Neural cell (in vitro differentiated cells): ENCODE measurements at regions not wholly inside any gene's neighbourhood (a gene's known extent, or its start where the extent isn't known, plus 50 kb on each side); places are given as distances from the start of the nearest gene placed in this dataset.

Experiments
- H2AFZ ChIP-seq: fragments of 200-600, 300-800 bp; sonication (generic), shearing (Covaris generic); 2 replicates; pipeline ENCODE4 v1.6.0; 2014; ENCODE audit warnings: low read depth, mild to moderate bottlenecking, antibody characterized with exemption, low read length, moderate library complexity
- H3F3A ChIP-seq: fragments of 200-600 bp; shearing (Covaris generic); 2 replicates; pipeline ENCODE4 v1.6.1; 2016; ENCODE audit warnings: mild to moderate bottlenecking, moderate library complexity, mixed read lengths, antibody characterized with exemption, low read length; ENCODE audit not compliant: insufficient read depth, poor library complexity, severe bottlenecking
- H3K27ac ChIP-seq: fragments of 200-600, 300-800 bp; sonication (generic), shearing (Covaris generic); 2 replicates; pipeline ENCODE4 v1.5.1; 2014; ENCODE audit warnings: mild to moderate bottlenecking, low read length, moderate library complexity
- H3K27me3 ChIP-seq: fragments of 300-800, 200-600 bp; sonication (generic), shearing (Covaris generic); 2 replicates; pipeline ENCODE4 v1.6.0; 2014; ENCODE audit warnings: mild to moderate bottlenecking, low read depth, low read length, moderate library complexity; ENCODE audit not compliant: insufficient read depth
- H3K36me3 ChIP-seq: fragments of 300-800, 200-600 bp; sonication (generic), shearing (Covaris generic); 2 replicates; pipeline ENCODE4 v1.5.1; 2014; ENCODE audit warnings: mild to moderate bottlenecking, antibody characterized with exemption, low read length, moderate library complexity; ENCODE audit not compliant: insufficient read depth
- H3K4me2 ChIP-seq: fragments of 300-800, 200-600 bp; sonication (generic), shearing (Covaris generic); 2 replicates; pipeline ENCODE4 v1.6.0; 2014; ENCODE audit warnings: mild to moderate bottlenecking, low read length
- H3K4me3 ChIP-seq: fragments of 300-800, 200-600 bp; sonication (generic), shearing (Covaris generic); 2 replicates; pipeline ENCODE4 v1.5.1; 2014; ENCODE audit warnings: mild to moderate bottlenecking, low read length, moderate library complexity
- H3K79me2 ChIP-seq: fragments of 200-600 bp; shearing (Covaris generic); replicated peaks from 2 replicates; pipeline ENCODE4 v1.6.0; 2014; ENCODE audit warnings: mild to moderate bottlenecking, low read length, moderate library complexity; ENCODE audit not compliant: insufficient read depth
- H3K9ac ChIP-seq: fragments of 300-800, 200-600 bp; sonication (generic), shearing (Covaris generic); 2 replicates; pipeline ENCODE4 v1.6.1; 2016; ENCODE audit warnings: mild to moderate bottlenecking, low read length, mixed read lengths
- H3K9me2 ChIP-seq: fragments of 200-600 bp; shearing (Covaris generic); 2 replicates; pipeline ENCODE4 v1.6.1; 2016; ENCODE audit warnings: mild to moderate bottlenecking, low read length, mixed read lengths; ENCODE audit not compliant: insufficient read depth
- H3K9me3 ChIP-seq: fragments of 200-600, 300-800 bp; sonication (generic), shearing (Covaris generic); 2 replicates; pipeline ENCODE4 v1.6.1; 2016; ENCODE audit warnings: mild to moderate bottlenecking, mixed run types, low read length, moderate library complexity, mixed read lengths
- H4K20me1 ChIP-seq: fragments of 200-600 bp; shearing (Covaris generic); 2 replicates; pipeline ENCODE4 v1.6.1; 2016; ENCODE audit warnings: mild to moderate bottlenecking, mixed run types; ENCODE audit not compliant: insufficient read depth
- CTCF ChIP-seq: fragments of 450-650 bp; IDR thresholded peaks from 2 replicates; pipeline ENCODE4 v1.5.1; 2014; ENCODE audit warnings: antibody characterized with exemption, mild to moderate bottlenecking, moderate library complexity; ENCODE audit not compliant: poor library complexity, severe bottlenecking
- EP300 ChIP-seq: fragments of 450-650 bp; conservative IDR thresholded peaks from 2 replicates; pipeline ENCODE4 v1.6.1; 2014; ENCODE audit warnings: antibody characterized with exemption, mild to moderate bottlenecking, moderate library complexity; ENCODE audit not compliant: poor library complexity, severe bottlenecking
- EZH2 ChIP-seq: fragments of 200-600, 300-800 bp; shearing (Covaris generic), sonication (generic); IDR thresholded peaks from 2 replicates; pipeline ENCODE4 v1.6.1; 2014; ENCODE audit warnings: antibody characterized with exemption, low read length, borderline replicate concordance, mild to moderate bottlenecking; ENCODE audit not compliant: insufficient read depth, poor library complexity, severe bottlenecking
- MXI1 ChIP-seq: fragments of 450-650 bp; conservative IDR thresholded peaks from 2 replicates; pipeline ENCODE4 v1.6.1; 2014; ENCODE audit warnings: antibody characterized with exemption, mild to moderate bottlenecking; ENCODE audit not compliant: poor library complexity, severe bottlenecking
- POLR2AphosphoS5 ChIP-seq: IDR thresholded peaks from 2 replicates; pipeline ENCODE4 v1.6.1; 2012
- RAD21 ChIP-seq: fragments of 450-650 bp; conservative IDR thresholded peaks from 2 replicates; pipeline ENCODE4 v1.6.1; 2014; ENCODE audit warnings: antibody characterized with exemption, mild to moderate bottlenecking, moderate library complexity
- SMC3 ChIP-seq: fragments of 450-650 bp; conservative IDR thresholded peaks from 2 replicates; pipeline ENCODE4 v1.6.1; 2014; ENCODE audit warnings: antibody characterized with exemption, mild to moderate bottlenecking, moderate library complexity; ENCODE audit not compliant: poor library complexity
- TAF1 ChIP-seq: IDR thresholded peaks from 2 replicates; pipeline ENCODE4 v1.6.1; 2012; ENCODE audit warnings: low read depth
- TF ChIP-seq, protein P1 (sequence below): IDR thresholded peaks from 2 replicates; pipeline ENCODE4 v1.6.1; 2012; ENCODE audit warnings: borderline replicate concordance

DNA sequence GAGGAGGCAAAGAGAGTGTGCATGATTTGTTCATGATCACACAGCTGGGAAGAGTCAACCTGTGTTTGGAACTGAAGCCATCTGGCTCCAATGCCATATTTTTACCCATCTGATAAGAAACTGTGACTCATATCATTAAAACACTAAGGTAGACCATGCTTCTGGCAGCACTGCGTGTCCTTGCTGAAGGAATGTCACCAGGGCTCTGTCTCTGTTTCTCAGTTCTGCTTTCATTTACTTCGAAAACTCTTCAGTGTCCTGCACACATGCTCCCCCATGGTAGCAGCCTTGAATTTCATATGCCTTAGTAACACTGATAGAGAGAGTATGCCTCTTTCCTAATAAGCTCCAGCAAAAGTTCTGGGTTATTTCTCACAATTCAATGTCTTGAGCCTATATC, 830.4 kb downstream of the DCDC2C start:
- no peaks in the 10 kb centered on the region for H3K36me3 ChIP-seq
- H2AFZ ChIP-seq = no peak overlapping the region
- no peak overlapping the region for H3K27ac ChIP-seq
- no peak for TF ChIP-seq RAD21
- no peak for TF ChIP-seq EP300
- TF ChIP-seq, protein P1, sequence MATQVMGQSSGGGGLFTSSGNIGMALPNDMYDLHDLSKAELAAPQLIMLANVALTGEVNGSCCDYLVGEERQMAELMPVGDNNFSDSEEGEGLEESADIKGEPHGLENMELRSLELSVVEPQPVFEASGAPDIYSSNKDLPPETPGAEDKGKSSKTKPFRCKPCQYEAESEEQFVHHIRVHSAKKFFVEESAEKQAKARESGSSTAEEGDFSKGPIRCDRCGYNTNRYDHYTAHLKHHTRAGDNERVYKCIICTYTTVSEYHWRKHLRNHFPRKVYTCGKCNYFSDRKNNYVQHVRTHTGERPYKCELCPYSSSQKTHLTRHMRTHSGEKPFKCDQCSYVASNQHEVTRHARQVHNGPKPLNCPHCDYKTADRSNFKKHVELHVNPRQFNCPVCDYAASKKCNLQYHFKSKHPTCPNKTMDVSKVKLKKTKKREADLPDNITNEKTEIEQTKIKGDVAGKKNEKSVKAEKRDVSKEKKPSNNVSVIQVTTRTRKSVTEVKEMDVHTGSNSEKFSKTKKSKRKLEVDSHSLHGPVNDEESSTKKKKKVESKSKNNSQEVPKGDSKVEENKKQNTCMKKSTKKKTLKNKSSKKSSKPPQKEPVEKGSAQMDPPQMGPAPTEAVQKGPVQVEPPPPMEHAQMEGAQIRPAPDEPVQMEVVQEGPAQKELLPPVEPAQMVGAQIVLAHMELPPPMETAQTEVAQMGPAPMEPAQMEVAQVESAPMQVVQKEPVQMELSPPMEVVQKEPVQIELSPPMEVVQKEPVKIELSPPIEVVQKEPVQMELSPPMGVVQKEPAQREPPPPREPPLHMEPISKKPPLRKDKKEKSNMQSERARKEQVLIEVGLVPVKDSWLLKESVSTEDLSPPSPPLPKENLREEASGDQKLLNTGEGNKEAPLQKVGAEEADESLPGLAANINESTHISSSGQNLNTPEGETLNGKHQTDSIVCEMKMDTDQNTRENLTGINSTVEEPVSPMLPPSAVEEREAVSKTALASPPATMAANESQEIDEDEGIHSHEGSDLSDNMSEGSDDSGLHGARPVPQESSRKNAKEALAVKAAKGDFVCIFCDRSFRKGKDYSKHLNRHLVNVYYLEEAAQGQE = no peak
- TF ChIP-seq SMC3 = no peak
- TF ChIP-seq TAF1 = no peak
- no peak for TF ChIP-seq CTCF
- TF ChIP-seq POLR2AphosphoS5 = no peak
- no peak for TF ChIP-seq EZH2
- no peak for TF ChIP-seq MXI1
- no peaks in the 10 kb centered on the region for H3F3A ChIP-seq
- H3K27me3 ChIP-seq = no peaks in the 10 kb centered on the region
- no peak overlapping the region for H3K4me2 ChIP-seq
- no peak overlapping the region for H3K9ac ChIP-seq
- H3K79me2 ChIP-seq = no peaks in the 10 kb centered on the region
- H3K4me3 ChIP-seq = no peak overlapping the region
- no peaks in the 10 kb centered on the region for H3K9me2 ChIP-seq
- H3K9me3 ChIP-seq = no peaks in the 10 kb centered on the region
- H4K20me1 ChIP-seq = no peaks in the 10 kb centered on the region

GRCh38 chr2:4539121-4539520, 835.7 kb downstream of the DCDC2C start:
- H3K79me2 ChIP-seq = no peaks in the 10 kb centered on the region
- no peaks in the 10 kb centered on the region for H3K36me3 ChIP-seq
- no peak overlapping the region for H2AFZ ChIP-seq
- H3K9me2 ChIP-seq = no peaks in the 10 kb centered on the region
- no peaks in the 10 kb centered on the region for H3F3A ChIP-seq
- H3K4me3 ChIP-seq = no peak overlapping the region
- no peak overlapping the region for H3K4me2 ChIP-seq
- TF ChIP-seq TAF1 (no peak), RAD21 (no peak), MXI1 (no peak), EP300 (no peak), POLR2AphosphoS5 (no peak), EZH2 (no peak), CTCF (no peak), SMC3 (no peak)
- TF ChIP-seq, protein P1 = no peak
- no peak overlapping the region for H3K9ac ChIP-seq
- no peak overlapping the region for H3K27ac ChIP-seq
- no peaks in the 10 kb centered on the region for H3K9me3 ChIP-seq
- H4K20me1 ChIP-seq = no peaks in the 10 kb centered on the region
- H3K27me3 ChIP-seq = no peaks in the 10 kb centered on the region
